Heart right ventricle (tissue), 16 donors: ENCODE measurements at regions not wholly inside any gene's neighbourhood (a gene's known extent, or its start where the extent isn't known, plus 50 kb on each side); places are given as distances from the start of the nearest gene placed in this dataset.

Experiments
- ATAC-seq, 8 donors: fragments of 200-7000 bp; cut with Tn5 transposase; one replicate each; pipeline ENCODE4 v1.9.1; 2020; ENCODE audit warnings: mild to moderate bottlenecking in 8 of 8, moderate library complexity in 8 of 8, moderate number of reproducible peaks in 1 of 8
- DNase-seq, 2 donors: peaks; one replicate each; pipeline ENCODE4 v3.0.0-alpha.2; 2020
- H3K27ac ChIP-seq, 10 donors: fragments of 200-600 bp; sonication (generic) in 2 of 10; one replicate each; pipeline versions ENCODE4 v1.5.0 to v1.8.0; 2020 to 2022; ENCODE audit warnings: mild to moderate bottlenecking in 3 of 10
- H3K27me3 ChIP-seq, 7 donors: fragments of 200-600 bp; one replicate each; pipeline ENCODE4 v1.8.0; 2021 to 2022; ENCODE audit warnings: mild to moderate bottlenecking in 2 of 7
- H3K36me3 ChIP-seq, 9 donors: fragments of 200-600 bp; sonication (generic) in 1 of 9; one replicate each; pipeline versions ENCODE4 v1.5.0 to v1.8.0; 2020 to 2022; ENCODE audit warnings: mild to moderate bottlenecking in 2 of 9
- H3K4me1 ChIP-seq, 9 donors: fragments of 200-600 bp; sonication (generic) in 1 of 9; one replicate each; pipeline versions ENCODE4 v1.5.0 to v1.8.0; 2020 to 2022; ENCODE audit warnings: mild to moderate bottlenecking in 4 of 9
- H3K4me3 ChIP-seq, 10 donors: fragments of 200-600 bp; sonication (generic) in 2 of 10; one replicate each; pipeline versions ENCODE4 v1.5.0 to v1.8.0; 2020 to 2022; ENCODE audit warnings: mild to moderate bottlenecking in 7 of 10, moderate library complexity in 2 of 10
- H3K9me3 ChIP-seq, 11 donors: fragments of 200-600 bp in 10 of 11; sonication (generic) in 2 of 11; one replicate each; pipeline versions ENCODE4 v1.5.0 to v1.8.0; 2013 to 2022; ENCODE audit warnings: mild to moderate bottlenecking in 2 of 11, control low read depth in 1 of 11, moderate library complexity in 1 of 11
- CTCF ChIP-seq, 9 donors: fragments of 200-600 bp; sonication (generic) in 2 of 9; IDR thresholded peaks; one replicate each; pipeline versions ENCODE4 v1.5.0 to v1.8.0; 2021 to 2022; ENCODE audit warnings: antibody characterized with exemption in 9 of 9, mild to moderate bottlenecking in 5 of 9, moderate library complexity in 1 of 9
- WGBS, 2 donors: extraction: QIAGEN DNeasy Blood & Tissue Kit; methylation state at CpG; one replicate each; pipeline ENCODE4 v1.1.7; 2013; ENCODE audit warnings: inconsistent platforms in 1 of 2; 5-methylcytosine and 5-hydroxymethylcytosine counted together
- intact Hi-C, 10 donors: fragments of 100-400 bp; cut with DNase I; formaldehyde crosslinking; loops; one replicate each; pipeline versions ENCODE4 v1.11.1 to v1.14.2; 2022
- donor health status: Arrhythmogenic right ventricular cardiomyopathy.
- donor health status: ischemic (EF 13 %, LVEDD 7.1; RV severe dilation, severe dysfunction).
- donor health status: healthy with polysubstance abuse.
- donor health status: DM: no; HTN: yes; CAD: no.
- donor health status: DM: no; HTN: no; CAD: no.
- donor health status: ischemic (EF 25% LVEDD 6.9; RV normal size, moderate dysfunction).
- donor health status: ischemic (EF 25% LVEDD 5.7; RV mildly dilated, moderate dysfunction).
- donor health status: healthy.
- donor health status: DM: yes; HTN: yes; CAD: no.
- donor health status: Ischemic cardiomyopathy.
- donor health status: ischemic (EF 35%, LVEDD 5.7; RV mildly dilated, moderate dysfunction).
- donor health status: nonischemic (EF 11% LVEDD 7.7; RV severe dilation, severe dysfunction).
- donor health status: DM: yes; HTN: yes; CAD: no.
- donor health status: PGD.
- donor health status: ischemic (EF 29% LVEDD 5.4; RV normal size, mild dysfunction).
- donor health status: nonischemic (EF 23%, LVEDD 6.1; RV moderate dilation, normal function).

DNA sequence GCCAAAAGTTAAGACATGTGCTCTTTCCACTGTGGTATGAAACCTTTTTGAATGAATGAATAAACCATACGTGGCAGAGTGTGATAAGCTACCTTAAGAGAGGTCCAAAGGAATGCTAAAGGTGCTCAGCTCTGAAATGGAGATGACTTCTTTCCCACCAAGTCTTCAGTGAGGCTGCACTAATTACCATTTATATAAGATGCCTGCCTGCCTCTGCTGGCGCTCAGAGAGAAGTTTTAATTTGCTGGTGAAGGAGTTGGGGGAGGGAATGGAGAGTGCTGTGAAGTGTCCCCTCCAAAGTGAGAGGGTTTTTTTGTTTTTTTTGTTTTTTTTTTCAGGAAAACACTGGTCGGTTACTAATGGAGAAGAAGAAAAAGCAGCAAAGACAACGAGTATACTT lies 559.0 kb downstream of the OMA1 start:
- no peak overlapping the region for H3K4me3 ChIP-seq
- WGBS, 2 donors: 47 to 56% methylated on average over 4 of the region's 4 CpGs
- intact Hi-C loops: loop anchor here in 1 of 10 donors (10.0 kb wide), 1 partner anchor 63 kb away; no protein-coding TSS in a partner anchor

GRCh38 chr1:57986432-57986831 lies 560.1 kb downstream of the OMA1 start:
- Histone ChIP-seq H3K27me3 (peaks cover 0 to 4% (median 0%) of the 10 kb centered on the region in 7 donors), H3K9me3 (no peaks in the 10 kb centered on the region), H3K36me3 (no peaks in the 10 kb centered on the region), H3K4me1 (no peaks in the 10 kb centered on the region), H3K4me3 (no peak overlapping the region), H3K27ac (no peak overlapping the region)
- DNase-seq (no peak), ATAC-seq (no peak)
- intact Hi-C loops: loop anchor here in 1 of 10 donors (10.0 kb wide), 1 partner anchor 62 kb away; no protein-coding TSS in a partner anchor
- 61% methylated on average over 5 of the region's 5 CpGs for WGBS, 2 donors
- TF ChIP-seq CTCF (IDR thresholded peaks at IDR 0.05): no peak

More for the DNA sequence above, 559.0 kb downstream of the OMA1 start:
- Histone ChIP-seq H3K4me1 (no peaks in the 10 kb centered on the region), H3K27me3 (peaks cover 0 to 4% (median 0%) of the 10 kb centered on the region in 7 donors), H3K9me3 (no peaks in the 10 kb centered on the region), H3K36me3 (no peaks in the 10 kb centered on the region), H3K27ac (no peak overlapping the region)
- no peak for TF ChIP-seq CTCF (IDR thresholded peaks at IDR 0.05)
- ATAC-seq: no peak
- no peak for DNase-seq

- ATAC-seq: no peak
- Histone ChIP-seq H3K4me1 (no peaks in the 10 kb centered on the region), H3K27me3 (peaks cover 0 to 4% (median 0%) of the 10 kb centered on the region in 7 donors), H3K9me3 (peaks cover 0 to 3% (median 0%) of the 10 kb centered on the region in 11 donors), H3K36me3 (no peaks in the 10 kb centered on the region), H3K27ac (no peak overlapping the region), H3K4me3 (no peak overlapping the region)
- DNase-seq: no peak
- TF ChIP-seq CTCF (IDR thresholded peaks at IDR 0.05): no peak
- intact Hi-C loops: loop anchor here in 1 of 10 donors (10.0 kb wide), 1 partner anchor 59 kb away; no protein-coding TSS in a partner anchor
Observed at GRCh38 chr1:57984277-57984676, 560.4 kb upstream of the DAB1 start.

DNA sequence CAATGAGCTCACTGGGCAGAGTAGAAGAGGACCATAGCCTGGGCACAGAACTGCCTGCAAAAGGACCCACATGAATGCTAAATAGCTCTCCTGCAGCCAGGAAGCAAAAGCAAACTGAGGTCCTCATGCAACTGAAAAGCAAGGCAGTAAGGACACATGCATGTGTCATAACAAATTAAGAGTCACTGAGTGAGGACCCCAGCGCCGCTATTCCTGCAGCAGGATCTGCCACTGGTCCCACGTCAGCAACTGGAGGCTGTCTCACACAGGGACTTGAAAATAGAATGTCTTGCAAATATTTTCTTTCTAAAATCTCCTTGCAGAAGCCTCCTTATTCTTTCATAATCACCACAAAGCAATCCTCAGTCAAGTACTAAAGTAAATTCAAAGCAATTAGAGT lies 559.6 kb upstream of the DAB1 start:
- TF ChIP-seq CTCF (IDR thresholded peaks at IDR 0.05): no peak
- Histone ChIP-seq H3K4me3 (no peak overlapping the region), H3K9me3 (peaks cover 0 to 9% (median 0%) of the 10 kb centered on the region in 11 donors), H3K36me3 (no peaks in the 10 kb centered on the region), H3K4me1 (no peaks in the 10 kb centered on the region), H3K27me3 (peaks cover 0 to 4% (median 0%) of the 10 kb centered on the region in 7 donors), H3K27ac (no peak overlapping the region)
- WGBS, 2 donors: 81 to 82% methylated on average over 3 of the region's 3 CpGs
- intact Hi-C loops: loop anchor here in 1 of 10 donors (10.0 kb wide), 1 partner anchor 59 kb away; no protein-coding TSS in a partner anchor
- DNase-seq (no peak), ATAC-seq (no peak)
